PC-3 (cell line): ENCODE measurements at regions not wholly inside any gene's neighbourhood (a gene's known extent, or its start where the extent isn't known, plus 50 kb on each side); places are given as distances from the start of the nearest gene placed in this dataset.

Experiments used
- ATAC-seq: fragments of 200-7000 bp; cut with Tn5 transposase; 2 replicates; pipeline ENCODE4 v1.9.1; 2020; ENCODE audit warnings: mild to moderate bottlenecking, moderate library complexity
- BruUV-seq: library from RNA; stranded (reverse); fragments of 400-500 nt; replicated peaks from 2 replicates; lab custom pipeline; 2021; lab: Mats Ljungman, UMichigan
- CTCF ChIA-PET: fragments of 300-600 bp; sonication (Branson Sonifier 250); formaldehyde crosslinking; loops from one replicate; lab custom pipeline; 2022; ENCODE audit warnings: antibody characterized with exemption; lab: Charles Lee
- POLR2A ChIA-PET: fragments of 300-600 bp; sonication (Branson Sonifier 250); formaldehyde crosslinking; loops from one replicate; lab custom pipeline; 2022; ENCODE audit warnings: antibody characterized with exemption; ENCODE audit not compliant: unreplicated experiment; lab: Charles Lee
- DNase-seq: peaks from one replicate; pipeline ENCODE4 v3.0.0-alpha.2; 2015
- H2AFZ ChIP-seq: fragments of 300-600 bp; sonication (generic); 2 replicates; pipeline ENCODE4 v1.6.0; 2016; ENCODE audit warnings: antibody characterized with exemption, low read length
- H3F3A ChIP-seq: fragments of 300-600 bp; sonication (generic); one replicate; pipeline ENCODE4 v1.6.0; 2017; ENCODE audit warnings: antibody characterized with exemption, low read length, control low read depth, mild to moderate bottlenecking; ENCODE audit not compliant: unreplicated experiment
- H3K27ac ChIP-seq: fragments of 300-600 bp; sonication (generic); 2 replicates; pipeline ENCODE4 v1.5.1; 2016; ENCODE audit warnings: mild to moderate bottlenecking, low read length
- H3K27me3 ChIP-seq: fragments of 300-600 bp; sonication (generic); 2 replicates; pipeline ENCODE4 v1.6.1; 2016; ENCODE audit warnings: low read length, mixed read lengths
- H3K36me3 ChIP-seq: fragments of 300-600 bp; sonication (generic); 2 replicates; pipeline ENCODE4 v1.6.1; 2016; ENCODE audit warnings: low read depth, mixed run types, low read length, mixed read lengths
- H3K4me1 ChIP-seq: fragments of 300-600 bp; sonication (generic); 2 replicates; pipeline ENCODE4 v1.5.1; 2016; ENCODE audit warnings: low read length; ENCODE audit not compliant: insufficient read depth
- H3K4me2 ChIP-seq: fragments of 300-600 bp; sonication (generic); 2 replicates; pipeline ENCODE4 v1.6.0; 2016; ENCODE audit warnings: low read length
- H3K4me3 ChIP-seq: fragments of 300-600 bp; sonication (generic); 2 replicates; pipeline ENCODE4 v1.5.1; 2016; ENCODE audit warnings: mild to moderate bottlenecking, low read length, mixed read lengths
- H3K79me2 ChIP-seq: fragments of 300-600 bp; sonication (generic); 2 replicates; pipeline ENCODE4 v1.6.1; 2017; ENCODE audit warnings: low read length, mixed read lengths
- H3K9ac ChIP-seq: fragments of 300-600 bp; sonication (generic); 2 replicates; pipeline ENCODE4 v1.6.0; 2016; ENCODE audit warnings: mild to moderate bottlenecking, low read length
- H3K9me2 ChIP-seq: fragments of 300-600 bp; sonication (generic); replicated peaks from 2 replicates; pipeline ENCODE4 v1.6.1; 2016; ENCODE audit warnings: mixed run types, low read length, mixed read lengths
- H3K9me3 ChIP-seq: fragments of 300-600 bp; sonication (generic); 2 replicates; pipeline ENCODE4 v1.6.1; 2016; ENCODE audit warnings: low read length, mixed read lengths
- H4K20me1 ChIP-seq: fragments of 300-600 bp; sonication (generic); 2 replicates; pipeline ENCODE4 v1.6.1; 2016; ENCODE audit warnings: low read length, mixed read lengths
- EZH2 ChIP-seq: fragments of 300-600 bp; sonication (generic); IDR thresholded peaks from one replicate; pipeline ENCODE4 v1.6.1; 2017; ENCODE audit warnings: antibody characterized with exemption, mild to moderate bottlenecking, low read length; ENCODE audit not compliant: unreplicated experiment
- EZH2phosphoT487 ChIP-seq: fragments of 300-600 bp; sonication (generic); IDR thresholded peaks from 2 replicates; pipeline ENCODE4 v1.6.1; 2018; ENCODE audit warnings: mild to moderate bottlenecking, antibody characterized with exemption, low read length, borderline replicate concordance
- intact Hi-C: fragments of 100-400 bp; cut with micrococcal nuclease; formaldehyde crosslinking; loops from 2 replicates; pipeline ENCODE4 v1.9.0; 2023
- TF ChIP-seq, protein P1 (sequence below): fragments of 300-600 bp; sonication (generic); conservative IDR thresholded peaks from 2 replicates; pipeline ENCODE4 v1.5.1; 2017; ENCODE audit warnings: antibody characterized with exemption, low read depth, mild to moderate bottlenecking, low read length

DNA sequence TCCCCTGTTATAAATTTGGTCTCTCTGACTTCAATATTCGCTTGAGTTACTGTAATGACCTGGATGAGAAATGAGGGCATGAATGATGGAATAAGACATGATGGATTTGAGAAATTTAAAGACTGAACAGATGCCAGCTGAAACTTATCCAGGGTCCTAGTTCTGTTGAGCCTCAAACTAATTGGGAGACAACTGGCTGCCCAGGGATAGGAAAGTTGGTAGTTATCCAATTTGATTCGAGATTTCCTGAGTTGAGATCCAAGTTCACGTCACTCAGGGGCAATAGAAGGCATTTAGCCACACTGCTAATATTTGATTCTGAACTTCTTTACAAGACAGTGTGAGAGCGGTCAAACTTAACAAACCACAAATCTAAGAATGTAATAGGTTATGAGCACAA, 159.0 kb upstream of the CXCL13 start:
- Histone ChIP-seq H2AFZ (no peak overlapping the region), H4K20me1 (no peaks in the 10 kb centered on the region), H3K4me3 (no peak overlapping the region), H3K79me2 (no peaks in the 10 kb centered on the region), H3K36me3 (no peaks in the 10 kb centered on the region), H3K27ac (no peak overlapping the region), H3K9ac (no peak overlapping the region), H3K9me2 (no peaks in the 10 kb centered on the region), H3K4me1 (no peaks in the 10 kb centered on the region), H3K4me2 (no peak overlapping the region), H3K9me3 (no peaks in the 10 kb centered on the region), H3K27me3 (peaks cover 27% of the 10 kb centered on the region; the same call in 1 of the 2 replicates), H3F3A (no peaks in the 10 kb centered on the region)
- CTCF ChIA-PET: no interaction called here
- TF ChIP-seq EZH2 (no peak), EZH2phosphoT487 (no peak)
- TF ChIP-seq, protein P1, sequence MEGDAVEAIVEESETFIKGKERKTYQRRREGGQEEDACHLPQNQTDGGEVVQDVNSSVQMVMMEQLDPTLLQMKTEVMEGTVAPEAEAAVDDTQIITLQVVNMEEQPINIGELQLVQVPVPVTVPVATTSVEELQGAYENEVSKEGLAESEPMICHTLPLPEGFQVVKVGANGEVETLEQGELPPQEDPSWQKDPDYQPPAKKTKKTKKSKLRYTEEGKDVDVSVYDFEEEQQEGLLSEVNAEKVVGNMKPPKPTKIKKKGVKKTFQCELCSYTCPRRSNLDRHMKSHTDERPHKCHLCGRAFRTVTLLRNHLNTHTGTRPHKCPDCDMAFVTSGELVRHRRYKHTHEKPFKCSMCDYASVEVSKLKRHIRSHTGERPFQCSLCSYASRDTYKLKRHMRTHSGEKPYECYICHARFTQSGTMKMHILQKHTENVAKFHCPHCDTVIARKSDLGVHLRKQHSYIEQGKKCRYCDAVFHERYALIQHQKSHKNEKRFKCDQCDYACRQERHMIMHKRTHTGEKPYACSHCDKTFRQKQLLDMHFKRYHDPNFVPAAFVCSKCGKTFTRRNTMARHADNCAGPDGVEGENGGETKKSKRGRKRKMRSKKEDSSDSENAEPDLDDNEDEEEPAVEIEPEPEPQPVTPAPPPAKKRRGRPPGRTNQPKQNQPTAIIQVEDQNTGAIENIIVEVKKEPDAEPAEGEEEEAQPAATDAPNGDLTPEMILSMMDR: no peak
- DNase-seq (no peak), ATAC-seq (no peak)
- POLR2A ChIA-PET: no interaction called here
- intact Hi-C loops: no loop called here
- BruUV-seq: no TSS peak

DNA sequence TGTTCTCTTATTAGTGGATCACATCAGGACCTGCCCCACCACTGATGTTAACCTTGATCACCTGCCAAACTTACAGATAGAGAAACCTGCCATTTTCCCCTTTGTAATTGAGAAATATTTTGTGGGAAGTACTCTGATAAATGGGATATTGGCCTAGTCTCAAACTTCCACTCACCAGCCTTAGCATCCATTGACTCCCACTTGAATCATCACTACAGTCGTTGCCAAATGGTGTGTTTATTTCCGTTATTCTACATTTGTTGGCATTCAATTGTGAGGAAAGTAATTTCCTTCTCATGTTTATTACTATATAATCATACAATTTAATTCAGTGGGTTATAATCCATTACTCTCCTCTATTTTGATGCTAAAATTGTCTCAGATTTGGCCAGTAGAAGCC, 156.4 kb upstream of the CXCL13 start:
- H3K36me3 ChIP-seq: no peaks in the 10 kb centered on the region
- H3F3A ChIP-seq: no peaks in the 10 kb centered on the region
- no TSS peak for BruUV-seq
- DNase-seq (peak; percentile 43), ATAC-seq (peak; percentile 70)
- ChIA-PET CTCF (no interaction called here), POLR2A (no interaction called here)
- no peak overlapping the region for H3K4me3 ChIP-seq
- TF ChIP-seq EZH2phosphoT487 (no peak), EZH2 (no peak)
- TF ChIP-seq, protein P1: no peak
- H3K9me2 ChIP-seq: no peaks in the 10 kb centered on the region
- H3K9ac ChIP-seq: no peak overlapping the region
- intact Hi-C loops: no loop called here
- no peaks in the 10 kb centered on the region for H4K20me1 ChIP-seq
- H3K9me3 ChIP-seq: no peaks in the 10 kb centered on the region
- no peak overlapping the region for H2AFZ ChIP-seq
- H3K79me2 ChIP-seq: no peaks in the 10 kb centered on the region
- no peak overlapping the region for H3K27ac ChIP-seq
- H3K4me1 ChIP-seq: no peaks in the 10 kb centered on the region
- H3K4me2 ChIP-seq: no peak overlapping the region
- H3K27me3 ChIP-seq: peaks cover 24% of the 10 kb centered on the region; the same call in 1 of the 2 replicates

- POLR2A ChIA-PET: no interaction called here
- Histone ChIP-seq H3K27ac (no peak overlapping the region), H3K4me2 (no peak overlapping the region), H3K79me2 (no peaks in the 10 kb centered on the region), H3K27me3 (peaks cover 21% of the 10 kb centered on the region; the same call in 1 of the 2 replicates), H3K9me3 (no peaks in the 10 kb centered on the region), H3K36me3 (no peaks in the 10 kb centered on the region), H3K9me2 (no peaks in the 10 kb centered on the region), H3K4me1 (no peaks in the 10 kb centered on the region), H4K20me1 (no peaks in the 10 kb centered on the region), H3F3A (no peaks in the 10 kb centered on the region), H3K9ac (no peak overlapping the region), H3K4me3 (no peak overlapping the region), H2AFZ (no peak overlapping the region)
- ATAC-seq: no peak
- BruUV-seq: no TSS peak
- DNase-seq: no peak
- CTCF ChIA-PET: no interaction called here
- intact Hi-C loops: no loop called here
- TF ChIP-seq EZH2phosphoT487: no peak
- no peak for TF ChIP-seq EZH2
- TF ChIP-seq, protein P1: no peak
These were observed 155.6 kb upstream of the CXCL13 start for GRCh38 chr4:77450006-77450405.
